Pons (tissue), 1 donor: ENCODE measurements at regions not wholly inside any gene's neighbourhood (a gene's known extent, or its start where the extent isn't known, plus 50 kb on each side); places are given as distances from the start of the nearest gene placed in this dataset.
A peak's percentile ranks its signal among the peaks of the same experiment; 100 is the strongest.

Experiments
- DNase-seq: peaks from one replicate; pipeline ENCODE4 v3.0.0-alpha.2; 2016; ENCODE audit warnings: low spot score

GRCh38 chr7:12456506-12456905 is 52.8 kb upstream of the VWDE start:
- no peak for DNase-seq

DNA sequence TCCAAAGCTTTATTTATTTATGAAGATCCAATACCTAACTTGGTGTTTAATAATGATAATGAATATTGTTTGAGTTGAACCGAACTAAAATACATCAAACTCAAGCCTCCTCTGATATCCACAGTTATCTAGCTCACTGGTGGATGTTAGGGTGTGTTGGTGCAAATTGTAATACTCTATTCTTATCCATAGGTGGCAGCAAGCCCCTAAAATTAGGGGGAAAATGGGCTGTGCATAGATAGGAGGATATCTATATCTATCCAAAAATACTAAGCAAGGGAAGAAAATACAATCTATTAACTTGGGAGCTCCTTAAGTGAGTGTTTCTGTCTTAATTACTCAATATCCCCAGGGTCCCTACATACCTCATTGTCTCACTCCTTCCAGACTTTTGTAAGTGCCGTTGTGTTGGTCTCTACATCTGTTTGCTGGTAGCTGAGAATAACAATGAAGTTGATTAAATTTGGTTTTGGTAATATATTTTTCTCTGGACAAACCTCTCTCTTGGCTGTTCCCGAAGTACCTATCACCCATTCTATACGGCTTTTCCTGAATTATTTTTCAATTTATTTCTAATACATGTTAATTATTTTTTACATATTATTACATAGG is 55.0 kb upstream of the VWDE start:
- peak; percentile 53 for DNase-seq

GRCh38 chr7:12467837-12468236 is 64.2 kb upstream of the VWDE start:
- no peak for DNase-seq

GRCh38 chr7:12469568-12469967 is 65.9 kb upstream of the VWDE start:
- DNase-seq = no peak

- no peak for DNase-seq
Observed at GRCh38 chr7:12470930-12471329, 67.3 kb upstream of the VWDE start.

DNA sequence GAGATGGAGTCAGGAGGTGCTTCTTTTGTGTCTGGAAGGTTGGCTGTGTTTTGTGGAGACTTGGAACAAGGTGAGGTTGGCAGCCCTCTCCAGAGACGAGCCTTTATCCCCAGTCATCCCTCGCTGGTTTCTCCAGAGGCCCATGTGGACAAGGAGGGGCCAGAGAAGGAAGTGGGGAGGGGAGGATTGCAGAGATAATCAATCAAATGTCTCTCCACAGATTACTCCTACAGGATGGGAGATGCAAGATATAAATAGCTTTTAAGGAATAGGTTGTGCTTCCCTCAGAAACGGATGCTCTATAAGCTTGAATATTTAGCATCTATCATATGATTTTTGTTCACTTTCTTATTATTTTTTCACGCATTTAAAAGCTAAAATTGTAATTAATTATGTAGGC is 70.4 kb upstream of the VWDE start:
- no peak for DNase-seq

DNA sequence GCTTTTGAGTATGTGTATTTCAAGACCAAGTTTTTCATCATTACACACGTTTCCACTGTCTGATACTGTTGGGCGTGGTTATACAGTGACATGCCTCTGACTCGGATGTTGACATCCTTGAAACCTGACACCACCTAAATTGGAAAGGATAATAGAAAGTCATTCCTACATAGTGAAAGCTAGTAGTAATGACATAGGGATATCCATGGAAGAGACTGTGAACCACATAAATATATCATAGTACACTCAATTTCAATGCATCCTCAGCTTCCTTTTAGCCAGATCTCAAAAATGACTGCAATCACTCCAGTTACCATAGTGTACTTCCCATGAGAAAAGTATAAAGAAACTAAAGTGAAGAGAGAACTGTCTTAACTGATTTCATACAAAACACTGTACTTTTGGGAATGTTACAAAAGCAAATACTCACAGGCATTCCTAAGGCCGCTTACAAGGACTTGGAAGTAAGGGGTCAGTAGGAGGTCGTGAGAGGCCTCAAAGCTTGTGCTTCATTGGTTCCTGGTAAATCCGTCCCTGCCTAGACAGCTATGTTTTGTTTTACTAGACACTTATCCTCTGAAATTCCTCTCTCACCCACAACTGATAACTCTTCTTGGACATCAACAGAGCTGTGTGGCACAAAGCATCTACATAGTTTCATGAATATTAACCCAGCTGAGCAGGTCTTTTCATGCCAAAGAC is 71.8 kb upstream of the VWDE start:
- no peak for DNase-seq

- DNase-seq = no peak
Observed at GRCh38 chr7:12477620-12478019, 74.0 kb upstream of the VWDE start.

- DNase-seq = no peak
Observed at GRCh38 chr7:12481722-12482121, 78.1 kb upstream of the VWDE start.

GRCh38 chr7:12485845-12486244 is 82.2 kb upstream of the VWDE start:
- no peak for DNase-seq

DNA sequence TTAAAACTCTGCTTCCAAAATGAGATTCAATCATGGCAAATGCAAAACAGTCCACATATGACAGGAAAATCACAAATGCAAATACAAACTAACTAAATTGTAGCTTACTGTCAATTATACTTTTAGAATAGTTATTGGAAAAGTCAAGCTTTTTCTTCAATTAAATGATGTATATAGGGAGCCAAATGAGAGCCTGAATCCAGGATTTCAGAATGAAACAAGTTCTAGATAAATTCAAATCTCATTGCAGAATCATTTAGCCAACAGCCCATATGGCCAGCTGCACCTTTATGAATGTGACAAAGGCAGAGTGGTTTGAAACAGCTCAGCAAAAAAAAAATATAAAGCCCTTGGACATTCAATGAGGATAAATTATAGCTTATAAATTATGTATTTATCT is 82.2 kb upstream of the SCIN start:
- no peak for DNase-seq

GRCh38 chr7:12490107-12490688 is 80.3 kb upstream of the SCIN start:
- peak; percentile 45 for DNase-seq

DNA sequence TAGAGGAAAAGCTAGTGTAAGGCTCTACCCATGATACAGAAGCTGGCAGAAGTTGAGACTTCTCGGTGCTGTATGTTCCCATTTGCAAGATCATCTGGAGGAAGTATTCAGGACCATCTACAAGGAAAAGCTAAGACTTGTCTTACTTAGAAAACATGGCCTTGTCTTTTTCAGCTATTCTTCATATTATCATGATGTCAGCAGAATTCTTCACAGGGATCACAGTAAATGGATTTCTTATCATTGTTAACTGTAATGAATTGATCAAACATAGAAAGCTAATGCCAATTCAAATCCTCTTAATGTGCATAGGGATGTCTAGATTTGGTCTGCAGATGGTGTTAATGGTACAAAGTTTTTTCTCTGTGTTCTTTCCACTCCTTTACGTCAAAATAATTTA is 79.6 kb upstream of the SCIN start:
- DNase-seq = no peak

DNA sequence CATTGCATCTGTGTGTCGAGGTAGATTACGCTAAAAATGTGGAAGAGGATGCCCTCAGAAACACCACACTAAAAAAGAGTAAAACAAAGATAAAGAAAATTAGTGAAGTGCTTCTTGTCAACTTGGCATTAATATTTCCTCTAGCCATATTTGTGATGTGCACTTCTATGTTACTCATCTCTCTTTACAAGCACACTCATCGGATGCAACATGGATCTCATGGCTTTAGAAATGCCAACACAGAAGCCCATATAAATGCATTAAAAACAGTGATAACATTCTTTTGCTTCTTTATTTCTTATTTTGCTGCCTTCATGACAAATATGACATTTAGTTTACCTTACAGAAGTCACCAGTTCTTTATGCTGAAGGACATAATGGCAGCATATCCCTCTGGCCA is 79.0 kb upstream of the SCIN start:
- DNase-seq = no peak

DNA sequence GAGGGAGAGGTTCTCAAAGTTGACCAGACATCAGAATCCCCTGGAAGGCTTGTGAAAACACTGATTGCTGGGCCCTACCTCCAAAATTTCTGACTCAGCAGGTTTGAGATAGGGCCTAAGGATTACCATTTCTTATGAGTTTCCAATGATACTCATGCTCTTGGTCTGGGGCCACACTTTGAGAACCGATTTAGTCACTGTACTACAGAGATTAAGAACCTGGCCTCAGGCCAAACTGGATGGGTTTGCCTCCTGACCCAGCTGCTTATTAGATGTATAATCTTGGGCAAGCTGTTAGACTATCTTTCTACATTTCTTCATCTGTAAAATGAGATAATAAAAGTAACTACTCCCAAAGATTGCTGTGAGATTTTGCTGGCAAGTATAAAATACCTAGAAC is 77.1 kb upstream of the SCIN start:
- no peak for DNase-seq

- no peak for DNase-seq
Observed at GRCh38 chr7:12493863-12494686, 76.4 kb upstream of the SCIN start.

DNA sequence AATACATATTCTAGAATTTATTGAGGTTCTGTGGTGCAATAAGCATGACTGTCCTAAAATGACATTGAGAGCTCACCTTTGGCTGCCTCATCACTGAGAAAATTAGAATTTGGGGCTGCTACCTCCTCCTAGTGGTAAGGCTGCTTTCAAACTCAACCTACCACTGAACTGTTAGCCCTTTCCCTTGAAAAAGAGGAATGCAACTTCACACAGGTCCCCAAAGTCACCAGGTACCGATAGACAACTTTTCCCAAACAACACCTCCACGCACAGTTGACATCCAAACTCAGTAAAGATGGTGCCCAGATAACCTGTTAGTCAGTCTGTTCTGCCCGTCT is 75.9 kb upstream of the SCIN start:
- DNase-seq = no peak

- peak; percentile 37 for DNase-seq
Observed at GRCh38 chr7:12496901-12497674, 73.4 kb upstream of the SCIN start.

DNA sequence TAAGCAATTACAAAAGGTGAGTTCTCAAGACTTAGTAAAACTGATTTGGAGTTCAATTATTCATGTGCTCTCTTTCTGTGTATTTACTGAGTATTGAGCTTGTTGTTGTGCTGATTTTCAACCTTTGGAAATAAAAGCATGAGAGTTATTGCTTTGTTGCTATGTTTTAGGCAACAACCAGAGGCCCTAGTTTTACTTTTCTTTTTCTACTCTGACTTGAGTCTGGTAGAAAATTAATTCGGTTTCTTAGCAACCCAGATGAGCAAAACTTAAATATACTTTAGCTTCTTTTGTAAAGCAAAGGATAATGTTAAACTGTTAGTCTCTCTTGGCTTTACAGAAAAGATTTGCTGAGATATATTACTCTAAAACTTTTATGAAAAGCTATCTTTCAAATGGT is 66.4 kb upstream of the SCIN start:
- no peak for DNase-seq

DNA sequence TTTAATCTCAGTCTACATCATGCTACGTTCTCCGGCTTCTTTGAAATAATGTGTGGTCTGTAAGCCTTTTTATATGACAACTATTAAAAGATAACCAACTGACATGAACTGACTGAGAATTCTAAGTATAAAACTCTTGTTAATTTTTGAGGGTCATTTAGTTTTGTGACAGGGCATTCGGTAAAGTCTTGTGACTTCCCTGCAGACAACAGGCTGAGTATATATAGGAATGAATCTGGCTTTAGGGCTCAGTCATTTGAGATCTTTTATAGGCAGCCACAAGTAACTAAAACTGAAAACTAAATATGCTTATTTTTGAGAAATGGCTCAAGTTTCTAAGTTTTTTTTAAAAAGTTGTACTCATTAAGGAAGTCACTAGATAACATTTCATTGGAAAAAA is 62.5 kb upstream of the SCIN start:
- no peak for DNase-seq

GRCh38 chr7:12508554-12508953 is 62.0 kb upstream of the SCIN start:
- DNase-seq = no peak

- DNase-seq = no peak
Observed at GRCh38 chr7:12517451-12517850, 53.1 kb upstream of the SCIN start.
